SK-N-SH (cell line): ENCODE measurements at regions not wholly inside any gene's neighbourhood (a gene's known extent, or its start where the extent isn't known, plus 50 kb on each side); places are given as distances from the start of the nearest gene placed in this dataset.

ENCODE experiments used
- CTCF ChIA-PET: fragments of 300-600, 350-600 bp; formaldehyde crosslinking; extraction: SDS; loops from one replicate; lab custom pipeline; 2021; lab: Yijun Ruan, JAX
- POLR2A ChIA-PET: fragments of 350-600 bp; sonication (Branson Sonifier 250); formaldehyde crosslinking; extraction: SDS; loops from one replicate; lab custom pipeline; 2020; ENCODE audit warnings: antibody characterized with exemption, inconsistent platforms; lab: Yijun Ruan, JAX
- DNase-seq: peaks from one replicate; pipeline ENCODE4 v3.0.0; 2012
- H2AFZ ChIP-seq: fragments of 200-600 bp; sonication (generic); 2 replicates; pipeline ENCODE4 v1.8.1; 2016; ENCODE audit warnings: antibody characterized with exemption, mild to moderate bottlenecking, low read depth
- H3F3A ChIP-seq: fragments of 200-600 bp; sonication (generic); replicated peaks from 2 replicates; pipeline ENCODE3; 2016; ENCODE audit warnings: antibody characterized with exemption, mild to moderate bottlenecking; ENCODE audit not compliant: insufficient read depth
- H3K27ac ChIP-seq, 2 experiments: fragments of 200-500 bp in 1 of 2; fragments of 200-600 bp in 1 of 2; sonication (Bioruptor generic) in 1 of 2; sonication (generic), shearing (Covaris generic) in 1 of 2; 2 replicates each; pipeline versions ENCODE4 v1.5.1 to v1.6.1; 2014 to 2016; ENCODE audit warnings: low read depth in 2 of 2, inconsistent platforms in 1 of 2, low read length in 1 of 2, mild to moderate bottlenecking in 1 of 2, mixed read lengths in 1 of 2
- H3K27me3 ChIP-seq: fragments of 200-600 bp; sonication (generic), shearing (Covaris generic); 2 replicates; pipeline ENCODE4 v1.6.1; 2016; ENCODE audit warnings: mixed run types; ENCODE audit not compliant: insufficient read depth
- H3K36me3 ChIP-seq, 2 experiments: fragments of 200-500 bp in 1 of 2; fragments of 200-600 bp in 1 of 2; sonication (Bioruptor generic) in 1 of 2; sonication (generic) in 1 of 2; replicated peaks in 1 of 2; 2 replicates each; pipeline versions ENCODE3 to v1.5.1; 2014 to 2016; ENCODE audit warnings: low read length in 1 of 2, mild to moderate bottlenecking in 1 of 2; ENCODE audit not compliant: insufficient read depth in 2 of 2, control insufficient read depth in 1 of 2
- H3K4me1 ChIP-seq, 2 experiments: fragments of 200-500 bp in 1 of 2; fragments of 200-600 bp in 1 of 2; sonication (Bioruptor generic) in 1 of 2; sonication (generic), shearing (Covaris generic) in 1 of 2; 2 replicates each; pipeline versions ENCODE4 v1.5.1 to v1.6.1; 2014 to 2016; ENCODE audit warnings: low read depth in 1 of 2, low read length in 1 of 2, mixed run types in 1 of 2; ENCODE audit not compliant: insufficient read depth in 2 of 2, control insufficient read depth in 1 of 2
- H3K4me2 ChIP-seq: fragments of 200-600 bp; sonication (generic), shearing (Covaris generic); 2 replicates; pipeline ENCODE4 v1.6.1; 2017; ENCODE audit warnings: mixed run types
- H3K4me3 ChIP-seq, 2 experiments: fragments of 200-500 bp in 1 of 2; fragments of 200-600 bp in 1 of 2; sonication (Bioruptor generic) in 1 of 2; sonication (generic), shearing (Covaris generic) in 1 of 2; 2 replicates each; pipeline versions ENCODE4 v1.5.1 to v1.8.1; 2014 to 2016; ENCODE audit warnings: low read depth in 2 of 2, inconsistent platforms in 1 of 2, low read length in 1 of 2, mild to moderate bottlenecking in 1 of 2, mixed read lengths in 1 of 2, moderate library complexity in 1 of 2
- H3K79me2 ChIP-seq: fragments of 200-600 bp; sonication (generic); 2 replicates; pipeline ENCODE4 v1.8.1; 2017; ENCODE audit warnings: mild to moderate bottlenecking; ENCODE audit not compliant: insufficient read depth
- H3K9ac ChIP-seq: fragments of 200-600 bp; sonication (generic); 2 replicates; pipeline ENCODE4 v1.6.1; 2017; ENCODE audit warnings: mixed run types
- H3K9me2 ChIP-seq: fragments of 200-600 bp; sonication (generic); 2 replicates; pipeline ENCODE4 v1.6.1; 2017; ENCODE audit warnings: mixed run types
- H3K9me3 ChIP-seq: fragments of 200-600 bp; sonication (generic); 2 replicates; pipeline ENCODE4 v1.6.1; 2017; ENCODE audit warnings: mixed run types, mild to moderate bottlenecking, moderate library complexity
- H4K20me1 ChIP-seq: fragments of 200-600 bp; sonication (generic); 2 replicates; pipeline ENCODE4 v1.6.1; 2017; ENCODE audit warnings: mild to moderate bottlenecking, mixed run types; ENCODE audit not compliant: insufficient read depth
- CHD2 ChIP-seq: fragments of 150-350 bp; IDR thresholded peaks from 2 replicates; pipeline ENCODE4 v1.6.1; 2018; ENCODE audit warnings: low read length; ENCODE audit not compliant: partially characterized antibody
- ELF1 ChIP-seq: IDR thresholded peaks from 2 replicates; pipeline ENCODE4 v1.4.0; 2012
- FOSL2 ChIP-seq: IDR thresholded peaks from 2 replicates; pipeline ENCODE4 v1.4.0; 2012; ENCODE audit warnings: low read depth, mild to moderate bottlenecking, moderate library complexity, borderline replicate concordance
- FOXJ3 ChIP-seq: sonication (generic); formaldehyde crosslinking; IDR thresholded peaks from 2 replicates; pipeline ENCODE4 v1.5.1; 2020; ENCODE audit warnings: mild to moderate bottlenecking, missing genetic modification reagents
- MAX ChIP-seq: IDR thresholded peaks from 2 replicates; pipeline ENCODE4 v1.4.0; 2012; ENCODE audit warnings: low read depth
- MXI1 ChIP-seq: IDR thresholded peaks from 2 replicates; pipeline ENCODE4 v1.6.1; 2012; ENCODE audit warnings: mild to moderate bottlenecking, low read depth, low read length, improper control_type of control experiment
- NFIC ChIP-seq: IDR thresholded peaks from 2 replicates; pipeline ENCODE4 v1.4.0; 2012; ENCODE audit warnings: borderline replicate concordance
- RAD21 ChIP-seq: IDR thresholded peaks from 2 replicates; pipeline ENCODE4 v1.6.1; 2012; ENCODE audit warnings: mild to moderate bottlenecking, low read length
- TCF12 ChIP-seq: IDR thresholded peaks from 2 replicates; pipeline ENCODE4 v1.4.0; 2012
- YY1 ChIP-seq: IDR thresholded peaks from 2 replicates; pipeline ENCODE4 v1.4.0; 2012; ENCODE audit warnings: low read depth, mild to moderate bottlenecking
- WGBS: methylation state at CpG from one replicate; pipeline ENCODE4 v1.1.6; 2017; ENCODE audit warnings: low lambda C conversion rate; 5-methylcytosine and 5-hydroxymethylcytosine counted together
- TF ChIP-seq, protein P1 (sequence below): fragments of 200-600 bp; sonication (generic); IDR thresholded peaks from 2 replicates; pipeline ENCODE4 v1.6.1; 2017; ENCODE audit warnings: antibody characterized with exemption, mild to moderate bottlenecking, moderate library complexity

GRCh38 chr6:4426968-4427367, 291.6 kb upstream of the ECI2 start:
- no peak for DNase-seq
- Histone ChIP-seq H3K36me3 (no peaks in the 10 kb centered on the region), H3K27ac (no peak overlapping the region), H3K9me3 (no peaks in the 10 kb centered on the region), H3K9me2 (no peaks in the 10 kb centered on the region), H3K4me1 (no peaks in the 10 kb centered on the region), H3K4me3 (no peak overlapping the region), H3F3A (no peaks in the 10 kb centered on the region), H3K27me3 (no peaks in the 10 kb centered on the region), H2AFZ (no peak overlapping the region), H3K4me2 (no peak overlapping the region), H3K79me2 (no peaks in the 10 kb centered on the region), H4K20me1 (no peaks in the 10 kb centered on the region), H3K9ac (no peak overlapping the region)
- ChIA-PET POLR2A (no interaction called here), CTCF (no interaction called here)
- TF ChIP-seq FOSL2 = no peak
- no peak for TF ChIP-seq MAX
- TF ChIP-seq, protein P1, sequence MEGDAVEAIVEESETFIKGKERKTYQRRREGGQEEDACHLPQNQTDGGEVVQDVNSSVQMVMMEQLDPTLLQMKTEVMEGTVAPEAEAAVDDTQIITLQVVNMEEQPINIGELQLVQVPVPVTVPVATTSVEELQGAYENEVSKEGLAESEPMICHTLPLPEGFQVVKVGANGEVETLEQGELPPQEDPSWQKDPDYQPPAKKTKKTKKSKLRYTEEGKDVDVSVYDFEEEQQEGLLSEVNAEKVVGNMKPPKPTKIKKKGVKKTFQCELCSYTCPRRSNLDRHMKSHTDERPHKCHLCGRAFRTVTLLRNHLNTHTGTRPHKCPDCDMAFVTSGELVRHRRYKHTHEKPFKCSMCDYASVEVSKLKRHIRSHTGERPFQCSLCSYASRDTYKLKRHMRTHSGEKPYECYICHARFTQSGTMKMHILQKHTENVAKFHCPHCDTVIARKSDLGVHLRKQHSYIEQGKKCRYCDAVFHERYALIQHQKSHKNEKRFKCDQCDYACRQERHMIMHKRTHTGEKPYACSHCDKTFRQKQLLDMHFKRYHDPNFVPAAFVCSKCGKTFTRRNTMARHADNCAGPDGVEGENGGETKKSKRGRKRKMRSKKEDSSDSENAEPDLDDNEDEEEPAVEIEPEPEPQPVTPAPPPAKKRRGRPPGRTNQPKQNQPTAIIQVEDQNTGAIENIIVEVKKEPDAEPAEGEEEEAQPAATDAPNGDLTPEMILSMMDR = no peak
- TF ChIP-seq MXI1 = no peak
- no peak for TF ChIP-seq FOXJ3 (CRISPR knock-in tag)
- TF ChIP-seq RAD21 = no peak
- no peak for TF ChIP-seq TCF12
- no peak for TF ChIP-seq CHD2
- TF ChIP-seq NFIC = no peak
- TF ChIP-seq YY1 = no peak
- WGBS = 28% methylated on average over 5 of the region's 5 CpGs

DNA sequence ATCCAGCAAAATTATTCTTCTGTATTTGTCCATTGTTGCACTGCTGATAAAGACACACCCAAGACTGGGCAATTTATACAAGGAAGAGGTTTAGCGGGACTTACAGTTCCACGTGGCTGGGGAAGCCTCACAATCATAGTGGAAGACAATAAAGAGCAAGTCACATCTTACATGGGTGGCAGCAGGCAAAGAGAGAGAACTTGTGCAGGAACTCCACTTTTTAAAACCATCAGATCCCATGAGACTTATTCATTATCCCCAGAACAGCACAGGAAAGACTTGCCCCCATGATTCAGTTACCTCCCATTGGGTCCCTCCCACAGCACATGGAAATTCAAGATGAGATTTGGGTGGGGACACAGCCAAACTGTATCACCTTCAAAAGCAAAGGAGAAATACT, 286.5 kb upstream of the ECI2 start:
- Histone ChIP-seq H3F3A (no peaks in the 10 kb centered on the region), H3K9ac (no peak overlapping the region), H3K27ac (no peak overlapping the region), H4K20me1 (no peaks in the 10 kb centered on the region), H3K9me2 (no peaks in the 10 kb centered on the region), H3K79me2 (no peaks in the 10 kb centered on the region), H3K36me3 (no peaks in the 10 kb centered on the region), H3K27me3 (no peaks in the 10 kb centered on the region), H3K4me2 (no peak overlapping the region), H2AFZ (no peak overlapping the region), H3K4me1 (no peaks in the 10 kb centered on the region), H3K4me3 (no peak overlapping the region), H3K9me3 (no peaks in the 10 kb centered on the region)
- CTCF ChIA-PET = no interaction called here
- 31% methylated on average over 2 of the region's 2 CpGs for WGBS
- no peak for DNase-seq
- TF ChIP-seq ELF1 = no peak
- POLR2A ChIA-PET = no interaction called here
